DND-41 (cell line): ENCODE measurements at regions not wholly inside any gene's neighbourhood (a gene's known extent, or its start where the extent isn't known, plus 50 kb on each side); places are given as distances from the start of the nearest gene placed in this dataset.

Experiments used
- ATAC-seq: fragments of 200-7000 bp; cut with Tn5 transposase; 3 replicates; pipeline ENCODE4 v1.9.1; 2021; ENCODE audit warnings: low read depth; ENCODE audit not compliant: insufficient read depth
- DNase-seq: peaks from one replicate; pipeline ENCODE4 v3.0.0-alpha.2; 2020
- H2AFZ ChIP-seq: 2 replicates; pipeline ENCODE4 v1.6.0; 2012; ENCODE audit warnings: low read depth, low read length
- H3K27ac ChIP-seq: 2 replicates; pipeline ENCODE4 v1.5.1; 2012; ENCODE audit warnings: low read length, inconsistent platforms
- H3K27me3 ChIP-seq: fragments of 200-600 bp; sonication (generic); 2 replicates; pipeline ENCODE4 v1.6.0; 2012; ENCODE audit warnings: low read length, mild to moderate bottlenecking, inconsistent platforms; ENCODE audit not compliant: insufficient read depth, poor library complexity
- H3K36me3 ChIP-seq: 2 replicates; pipeline ENCODE4 v1.5.1; 2012; ENCODE audit warnings: low read length, inconsistent platforms; ENCODE audit not compliant: insufficient read depth
- H3K4me1 ChIP-seq: 2 replicates; pipeline ENCODE4 v1.5.1; 2012; ENCODE audit warnings: mild to moderate bottlenecking, low read length; ENCODE audit not compliant: insufficient read depth
- H3K4me2 ChIP-seq: 2 replicates; pipeline ENCODE4 v1.6.0; 2012; ENCODE audit warnings: mild to moderate bottlenecking, moderate library complexity, low read length, inconsistent platforms; ENCODE audit not compliant: insufficient read depth
- H3K4me3 ChIP-seq, 2 experiments: fragments of 200-600 bp in 1 of 2; shearing (Covaris generic) in 1 of 2; 2 replicates each; pipeline ENCODE4 v1.5.1; 2012 to 2016; ENCODE audit warnings: inconsistent platforms in 2 of 2, low read length in 2 of 2, mild to moderate bottlenecking in 2 of 2, low read depth in 1 of 2, moderate library complexity in 1 of 2
- H3K79me2 ChIP-seq: 2 replicates; pipeline ENCODE4 v1.6.0; 2012; ENCODE audit warnings: low read length, inconsistent platforms; ENCODE audit not compliant: insufficient read depth
- H3K9ac ChIP-seq: 2 replicates; pipeline ENCODE4 v1.6.0; 2012; ENCODE audit warnings: low read depth, mild to moderate bottlenecking, inconsistent platforms, low read length, moderate library complexity
- H3K9me3 ChIP-seq: 2 replicates; pipeline ENCODE4 v1.5.1; 2012; ENCODE audit warnings: low read length, moderate library complexity, mild to moderate bottlenecking, inconsistent platforms; ENCODE audit not compliant: insufficient read depth, severe bottlenecking
- H4K20me1 ChIP-seq: 2 replicates; pipeline ENCODE4 v1.6.0; 2012; ENCODE audit warnings: low read length; ENCODE audit not compliant: insufficient read depth
- EZH2 ChIP-seq: IDR thresholded peaks from 3 replicates; pipeline ENCODE4 v1.6.1; 2012; ENCODE audit warnings: borderline replicate concordance, low read depth, mild to moderate bottlenecking, moderate library complexity, low read length, inconsistent platforms; ENCODE audit not compliant: severe bottlenecking
- TF ChIP-seq, protein P1 (sequence below): IDR thresholded peaks from 2 replicates; pipeline ENCODE4 v1.5.1; 2012; ENCODE audit warnings: borderline replicate concordance, low read length, moderate library complexity, mild to moderate bottlenecking; ENCODE audit not compliant: poor library complexity, severe bottlenecking; ENCODE audit errors: extremely low read depth

DNA sequence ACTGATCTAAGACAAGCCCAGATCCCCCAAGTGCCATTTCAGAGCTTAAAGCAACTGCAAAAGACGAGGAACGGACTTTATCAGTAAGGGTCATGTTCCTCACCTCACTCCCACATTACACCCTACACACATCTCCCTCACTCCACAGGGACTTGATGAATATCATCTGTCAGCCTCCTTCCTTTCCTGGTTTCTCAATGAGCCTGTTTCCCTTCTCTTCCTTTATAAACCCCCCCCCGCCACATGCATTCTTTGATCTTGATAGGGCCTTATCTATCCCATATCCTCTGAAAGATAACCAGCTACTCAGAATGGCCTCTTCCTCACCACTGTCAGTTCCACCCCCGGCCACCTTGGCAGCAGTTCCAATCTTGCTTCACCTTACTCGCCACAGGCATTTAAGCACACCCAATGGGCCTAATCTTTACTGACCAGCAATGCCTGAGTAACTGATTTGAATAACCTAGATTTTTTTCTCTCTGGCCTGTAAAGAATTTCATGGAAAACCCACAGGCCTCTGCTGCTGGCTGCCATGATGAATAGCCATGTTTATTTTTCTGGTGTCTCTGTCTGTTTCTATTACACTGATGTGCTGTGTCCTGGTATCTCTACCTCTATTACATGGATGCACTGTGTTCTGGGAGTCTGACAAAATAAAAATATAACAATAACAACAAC is 138.7 kb downstream of the PHLDA1 start:
- H3K79me2 ChIP-seq = no peaks in the 10 kb centered on the region
- no peaks in the 10 kb centered on the region for H3K4me1 ChIP-seq
- TF ChIP-seq, protein P1, sequence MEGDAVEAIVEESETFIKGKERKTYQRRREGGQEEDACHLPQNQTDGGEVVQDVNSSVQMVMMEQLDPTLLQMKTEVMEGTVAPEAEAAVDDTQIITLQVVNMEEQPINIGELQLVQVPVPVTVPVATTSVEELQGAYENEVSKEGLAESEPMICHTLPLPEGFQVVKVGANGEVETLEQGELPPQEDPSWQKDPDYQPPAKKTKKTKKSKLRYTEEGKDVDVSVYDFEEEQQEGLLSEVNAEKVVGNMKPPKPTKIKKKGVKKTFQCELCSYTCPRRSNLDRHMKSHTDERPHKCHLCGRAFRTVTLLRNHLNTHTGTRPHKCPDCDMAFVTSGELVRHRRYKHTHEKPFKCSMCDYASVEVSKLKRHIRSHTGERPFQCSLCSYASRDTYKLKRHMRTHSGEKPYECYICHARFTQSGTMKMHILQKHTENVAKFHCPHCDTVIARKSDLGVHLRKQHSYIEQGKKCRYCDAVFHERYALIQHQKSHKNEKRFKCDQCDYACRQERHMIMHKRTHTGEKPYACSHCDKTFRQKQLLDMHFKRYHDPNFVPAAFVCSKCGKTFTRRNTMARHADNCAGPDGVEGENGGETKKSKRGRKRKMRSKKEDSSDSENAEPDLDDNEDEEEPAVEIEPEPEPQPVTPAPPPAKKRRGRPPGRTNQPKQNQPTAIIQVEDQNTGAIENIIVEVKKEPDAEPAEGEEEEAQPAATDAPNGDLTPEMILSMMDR = no peak
- no peak for TF ChIP-seq EZH2
- DNase-seq (no peak), ATAC-seq (no peak)
- no peak overlapping the region for H3K4me3 ChIP-seq
- no peak overlapping the region for H3K27ac ChIP-seq
- no peaks in the 10 kb centered on the region for H3K9me3 ChIP-seq
- no peak overlapping the region for H2AFZ ChIP-seq
- H3K4me2 ChIP-seq = no peak overlapping the region
- no peaks in the 10 kb centered on the region for H4K20me1 ChIP-seq
- H3K36me3 ChIP-seq = no peaks in the 10 kb centered on the region
- no peaks in the 10 kb centered on the region for H3K27me3 ChIP-seq
- H3K9ac ChIP-seq = no peak overlapping the region

DNA sequence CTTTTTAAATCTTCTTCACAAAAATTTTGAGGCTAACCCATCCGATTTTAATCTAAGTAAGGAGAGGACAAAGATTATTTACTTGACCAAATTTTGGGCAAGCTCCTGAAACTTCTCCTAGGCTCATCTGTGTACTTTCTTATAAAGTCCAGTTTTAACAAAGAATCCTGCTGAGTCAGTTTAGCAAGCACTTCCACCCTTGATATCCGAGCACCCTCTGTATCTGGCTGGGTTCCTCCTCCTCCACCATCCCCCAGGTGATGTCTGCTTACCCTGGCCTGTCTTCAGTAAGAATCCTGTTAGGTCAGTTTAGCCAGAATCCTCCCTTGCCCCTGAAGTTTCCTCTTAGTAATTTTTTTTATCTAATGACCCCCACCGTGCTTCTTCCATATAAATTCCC is 140.5 kb downstream of the PHLDA1 start:
- Histone ChIP-seq H3K27ac (no peak overlapping the region), H4K20me1 (no peaks in the 10 kb centered on the region), H3K4me1 (no peaks in the 10 kb centered on the region), H3K9ac (no peak overlapping the region), H3K9me3 (no peaks in the 10 kb centered on the region), H3K27me3 (no peaks in the 10 kb centered on the region), H3K4me2 (no peak overlapping the region), H3K36me3 (no peaks in the 10 kb centered on the region), H3K79me2 (no peaks in the 10 kb centered on the region), H3K4me3 (no peak overlapping the region), H2AFZ (no peak overlapping the region)
- TF ChIP-seq, protein P1 = no peak
- no peak for TF ChIP-seq EZH2
- no peak for DNase-seq
- no peak for ATAC-seq

DNA sequence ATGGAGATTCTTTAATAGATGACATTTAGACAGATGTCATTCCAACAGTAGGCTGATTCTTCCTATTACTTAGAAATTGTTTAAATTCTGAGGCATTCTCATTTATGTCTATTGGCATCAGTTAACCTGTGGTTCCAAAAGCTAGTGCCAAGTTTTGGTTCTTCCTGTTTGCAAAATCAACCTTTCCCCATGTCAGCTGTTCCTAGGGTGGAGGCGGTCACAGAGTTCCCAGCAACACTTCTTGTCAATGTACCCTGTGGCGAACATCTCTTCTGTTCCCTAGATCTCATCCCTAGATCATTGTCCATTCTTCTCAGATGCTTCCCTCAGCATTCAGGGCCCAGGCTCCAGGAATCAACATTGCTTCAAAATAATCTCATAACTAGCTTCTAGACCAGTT is 140.9 kb downstream of the PHLDA1 start:
- H3K9ac ChIP-seq = no peak overlapping the region
- no peak overlapping the region for H3K4me2 ChIP-seq
- H3K79me2 ChIP-seq = no peaks in the 10 kb centered on the region
- no peaks in the 10 kb centered on the region for H3K27me3 ChIP-seq
- TF ChIP-seq, protein P1 = no peak
- no peak for TF ChIP-seq EZH2
- no peak overlapping the region for H2AFZ ChIP-seq
- H3K4me1 ChIP-seq = no peaks in the 10 kb centered on the region
- no peaks in the 10 kb centered on the region for H4K20me1 ChIP-seq
- no peak overlapping the region for H3K27ac ChIP-seq
- DNase-seq (no peak), ATAC-seq (no peak)
- no peaks in the 10 kb centered on the region for H3K36me3 ChIP-seq
- H3K9me3 ChIP-seq = no peaks in the 10 kb centered on the region
- H3K4me3 ChIP-seq = no peak overlapping the region
